ENCODE measurements at regions not wholly inside any gene's neighbourhood (a gene's known extent, or its start where the extent isn't known, plus 50 kb on each side); places are given as distances from the start of the nearest gene placed in this dataset.

GRCh38 chr4:117515921-117516320, 430.5 kb upstream of the TRAM1L1 start:
- H3K27ac ChIP-seq (replicated peaks; ENCODE audit: low read length) = no peak overlapping the region
- no peak overlapping the region for H3K9ac ChIP-seq (ENCODE audit: low read depth, low read length, poor library complexity)
- no peak overlapping the region for H3K4ac ChIP-seq (ENCODE audit: low read length)
- H4K91ac ChIP-seq (ENCODE audit: low read depth, low read length, poor library complexity) = no peak overlapping the region
- H2BK120ac ChIP-seq (ENCODE audit: low read depth, low read length) = no peak overlapping the region
- no peak for DNase-seq (ENCODE audit: low spot score)
- H2BK15ac ChIP-seq (ENCODE audit: low read length) = no peak overlapping the region
- H4K8ac ChIP-seq (ENCODE audit: low read depth, low read length) = no peak overlapping the region
- no peak overlapping the region for H2AK5ac ChIP-seq (ENCODE audit: low read depth, low read length)
- WGBS, 2 donors (ENCODE audit: extremely low coverage in 2 of 2, insufficient read length in 2 of 2, insufficient replicate concordance in 1 of 2) = no CpG with 5 or more reads among the region's 2 CpGs
- no peak overlapping the region for H2AFZ ChIP-seq (ENCODE audit: low read length)
- H3K14ac ChIP-seq (ENCODE audit: low read length) = no peak overlapping the region
- no peak overlapping the region for H3K18ac ChIP-seq (ENCODE audit: low read length)
- H3K23ac ChIP-seq (ENCODE audit: low read depth, low read length, poor library complexity) = no peak overlapping the region
- no peaks in the 10 kb centered on the region for H3K9me3 ChIP-seq (replicated peaks in 1 of 2; ENCODE audit: control insufficient read depth in 2 of 2, insufficient read depth in 1 of 2, low read depth in 1 of 2, low read length in 2 of 2)
- H3K27me3 ChIP-seq (ENCODE audit: control insufficient read depth in 3 of 3, insufficient read depth in 3 of 3, low read depth in 1 of 3, low read length in 3 of 3) = no peaks in the 10 kb centered on the region
- no peaks in the 10 kb centered on the region for H3K4me1 ChIP-seq (ENCODE audit: control insufficient read depth in 2 of 2, insufficient read depth in 1 of 2, low read depth in 1 of 2, low read length in 2 of 2)
- no peak overlapping the region for H2BK5ac ChIP-seq (ENCODE audit: low read length)
- H2BK12ac ChIP-seq (ENCODE audit: low read length) = no peak overlapping the region
- H3K4me2 ChIP-seq (ENCODE audit: insufficient read depth, low read length, poor library complexity, severe bottlenecking) = no peak overlapping the region
- no peaks in the 10 kb centered on the region for H3K79me1 ChIP-seq (ENCODE audit: low read depth, low read length)
- no peak overlapping the region for H3K4me3 ChIP-seq (ENCODE audit: low read length in 2 of 2)
- no peaks in the 10 kb centered on the region for H3K36me3 ChIP-seq (replicated peaks in 1 of 2; ENCODE audit: control insufficient read depth in 2 of 2, insufficient read depth in 2 of 2, low read length in 2 of 2)

GRCh38 chr4:117527601-117528000, 442.2 kb upstream of the TRAM1L1 start:
- DNase-seq (ENCODE audit: low spot score) = no peak
- no CpG with 5 or more reads among the region's 1 CpG for WGBS, 2 donors (ENCODE audit: extremely low coverage in 2 of 2, insufficient read length in 2 of 2, insufficient replicate concordance in 1 of 2)
- H4K91ac ChIP-seq (ENCODE audit: low read depth, low read length, poor library complexity) = no peak overlapping the region

GRCh38 chr4:117529401-117529800, 444.0 kb upstream of the TRAM1L1 start:
- no peak overlapping the region for H2BK5ac ChIP-seq (ENCODE audit: low read length)
- no peak overlapping the region for H3K18ac ChIP-seq (ENCODE audit: low read length)
- DNase-seq (ENCODE audit: low spot score) = no peak
- no peak overlapping the region for H4K91ac ChIP-seq (ENCODE audit: low read depth, low read length, poor library complexity)
- H3K4me1 ChIP-seq (ENCODE audit: control insufficient read depth in 2 of 2, insufficient read depth in 1 of 2, low read depth in 1 of 2, low read length in 2 of 2) = no peaks in the 10 kb centered on the region
- no CpG with 5 or more reads among the region's 3 CpGs for WGBS, 2 donors (ENCODE audit: extremely low coverage in 2 of 2, insufficient read length in 2 of 2, insufficient replicate concordance in 1 of 2)
- H3K27ac ChIP-seq (replicated peaks; ENCODE audit: low read length) = no peak overlapping the region
- H3K79me1 ChIP-seq (ENCODE audit: low read depth, low read length) = no peaks in the 10 kb centered on the region
- H3K36me3 ChIP-seq (replicated peaks in 1 of 2; ENCODE audit: control insufficient read depth in 2 of 2, insufficient read depth in 2 of 2, low read length in 2 of 2) = no peaks in the 10 kb centered on the region
- no peak overlapping the region for H3K14ac ChIP-seq (ENCODE audit: low read length)
- no peaks in the 10 kb centered on the region for H3K9me3 ChIP-seq (replicated peaks in 1 of 2; ENCODE audit: control insufficient read depth in 2 of 2, insufficient read depth in 1 of 2, low read depth in 1 of 2, low read length in 2 of 2)
- H2BK12ac ChIP-seq (ENCODE audit: low read length) = no peak overlapping the region
- no peak overlapping the region for H2AFZ ChIP-seq (ENCODE audit: low read length)
- H3K23ac ChIP-seq (ENCODE audit: low read depth, low read length, poor library complexity) = no peak overlapping the region
- no peak overlapping the region for H3K4ac ChIP-seq (ENCODE audit: low read length)
- no peak overlapping the region for H2BK120ac ChIP-seq (ENCODE audit: low read depth, low read length)
- no peak overlapping the region for H3K4me3 ChIP-seq (ENCODE audit: low read length in 2 of 2)
- H3K27me3 ChIP-seq (ENCODE audit: control insufficient read depth in 3 of 3, insufficient read depth in 3 of 3, low read depth in 1 of 3, low read length in 3 of 3) = no peaks in the 10 kb centered on the region
- no peak overlapping the region for H2BK15ac ChIP-seq (ENCODE audit: low read length)
- no peak overlapping the region for H2AK5ac ChIP-seq (ENCODE audit: low read depth, low read length)
- H3K4me2 ChIP-seq (ENCODE audit: insufficient read depth, low read length, poor library complexity, severe bottlenecking) = no peak overlapping the region
- H4K8ac ChIP-seq (ENCODE audit: low read depth, low read length) = no peak overlapping the region
- H3K9ac ChIP-seq (ENCODE audit: low read depth, low read length, poor library complexity) = no peak overlapping the region

More at GRCh38 chr4:117527601-117528000, 442.2 kb upstream of the TRAM1L1 start:
- no peak overlapping the region for H2AK5ac ChIP-seq (ENCODE audit: low read depth, low read length)
- no peak overlapping the region for H3K9ac ChIP-seq (ENCODE audit: low read depth, low read length, poor library complexity)
- no peak overlapping the region for H2BK120ac ChIP-seq (ENCODE audit: low read depth, low read length)
- H3K9me3 ChIP-seq (replicated peaks in 1 of 2; ENCODE audit: control insufficient read depth in 2 of 2, insufficient read depth in 1 of 2, low read depth in 1 of 2, low read length in 2 of 2) = no peaks in the 10 kb centered on the region
- no peak overlapping the region for H3K23ac ChIP-seq (ENCODE audit: low read depth, low read length, poor library complexity)
- H3K4ac ChIP-seq (ENCODE audit: low read length) = no peak overlapping the region
- no peak overlapping the region for H2BK15ac ChIP-seq (ENCODE audit: low read length)
- no peak overlapping the region for H3K14ac ChIP-seq (ENCODE audit: low read length)
- no peaks in the 10 kb centered on the region for H3K79me1 ChIP-seq (ENCODE audit: low read depth, low read length)
- H3K27ac ChIP-seq (replicated peaks; ENCODE audit: low read length) = no peak overlapping the region
- no peak overlapping the region for H3K18ac ChIP-seq (ENCODE audit: low read length)
- H2BK12ac ChIP-seq (ENCODE audit: low read length) = no peak overlapping the region
- no peak overlapping the region for H2AFZ ChIP-seq (ENCODE audit: low read length)
- H2BK5ac ChIP-seq (ENCODE audit: low read length) = no peak overlapping the region
- H3K36me3 ChIP-seq (replicated peaks in 1 of 2; ENCODE audit: control insufficient read depth in 2 of 2, insufficient read depth in 2 of 2, low read length in 2 of 2) = no peaks in the 10 kb centered on the region
- no peak overlapping the region for H3K4me3 ChIP-seq (ENCODE audit: low read length in 2 of 2)
- H3K4me1 ChIP-seq (ENCODE audit: control insufficient read depth in 2 of 2, insufficient read depth in 1 of 2, low read depth in 1 of 2, low read length in 2 of 2) = no peaks in the 10 kb centered on the region
- no peak overlapping the region for H4K8ac ChIP-seq (ENCODE audit: low read depth, low read length)
- H3K4me2 ChIP-seq (ENCODE audit: insufficient read depth, low read length, poor library complexity, severe bottlenecking) = no peak overlapping the region
- no peaks in the 10 kb centered on the region for H3K27me3 ChIP-seq (ENCODE audit: control insufficient read depth in 3 of 3, insufficient read depth in 3 of 3, low read depth in 1 of 3, low read length in 3 of 3)

GRCh38 chr4:117533501-117533900, 448.1 kb upstream of the TRAM1L1 start:
- no peak overlapping the region for H3K9ac ChIP-seq (ENCODE audit: low read depth, low read length, poor library complexity)
- H2AFZ ChIP-seq (ENCODE audit: low read length) = no peak overlapping the region
- H3K9me3 ChIP-seq (replicated peaks in 1 of 2; ENCODE audit: control insufficient read depth in 2 of 2, insufficient read depth in 1 of 2, low read depth in 1 of 2, low read length in 2 of 2) = no peaks in the 10 kb centered on the region
- H4K8ac ChIP-seq (ENCODE audit: low read depth, low read length) = no peak overlapping the region
- H2BK5ac ChIP-seq (ENCODE audit: low read length) = no peak overlapping the region
- DNase-seq (ENCODE audit: low spot score) = no peak
- no peaks in the 10 kb centered on the region for H3K36me3 ChIP-seq (replicated peaks in 1 of 2; ENCODE audit: control insufficient read depth in 2 of 2, insufficient read depth in 2 of 2, low read length in 2 of 2)
- H2BK12ac ChIP-seq (ENCODE audit: low read length) = no peak overlapping the region
- H3K18ac ChIP-seq (ENCODE audit: low read length) = no peak overlapping the region
- no peak overlapping the region for H3K4me2 ChIP-seq (ENCODE audit: insufficient read depth, low read length, poor library complexity, severe bottlenecking)
- no peak overlapping the region for H2BK15ac ChIP-seq (ENCODE audit: low read length)
- H3K23ac ChIP-seq (ENCODE audit: low read depth, low read length, poor library complexity) = no peak overlapping the region
- no CpG with 5 or more reads among the region's 1 CpG for WGBS, 2 donors (ENCODE audit: extremely low coverage in 2 of 2, insufficient read length in 2 of 2, insufficient replicate concordance in 1 of 2)
- H3K27me3 ChIP-seq (ENCODE audit: control insufficient read depth in 3 of 3, insufficient read depth in 3 of 3, low read depth in 1 of 3, low read length in 3 of 3) = no peaks in the 10 kb centered on the region
- H4K91ac ChIP-seq (ENCODE audit: low read depth, low read length, poor library complexity) = no peak overlapping the region
- no peaks in the 10 kb centered on the region for H3K4me1 ChIP-seq (ENCODE audit: control insufficient read depth in 2 of 2, insufficient read depth in 1 of 2, low read depth in 1 of 2, low read length in 2 of 2)
- no peak overlapping the region for H3K4me3 ChIP-seq (ENCODE audit: low read length in 2 of 2)
- H2BK120ac ChIP-seq (ENCODE audit: low read depth, low read length) = no peak overlapping the region
- no peak overlapping the region for H2AK5ac ChIP-seq (ENCODE audit: low read depth, low read length)
- H3K4ac ChIP-seq (ENCODE audit: low read length) = no peak overlapping the region
- H3K27ac ChIP-seq (replicated peaks; ENCODE audit: low read length) = no peak overlapping the region
- H3K79me1 ChIP-seq (ENCODE audit: low read depth, low read length) = no peaks in the 10 kb centered on the region
- no peak overlapping the region for H3K14ac ChIP-seq (ENCODE audit: low read length)

All from neuronal stem cell (in vitro differentiated cells).